Ovary (tissue), 3 donors: ENCODE measurements at regions not wholly inside any gene's neighbourhood (a gene's known extent, or its start where the extent isn't known, plus 50 kb on each side); places are given as distances from the start of the nearest gene placed in this dataset.

Source experiments
- CTCF ChIP-seq, 3 donors: fragments of 450-650 bp in 2 of 3; fragments of 200-600 bp in 1 of 3; IDR thresholded peaks; one replicate each; pipeline versions ENCODE4 v1.5.1 to v1.8.0; 2016 to 2022; ENCODE audit warnings: antibody characterized with exemption in 3 of 3, mild to moderate bottlenecking in 1 of 3
- EP300 ChIP-seq: sonication (generic); formaldehyde crosslinking; IDR thresholded peaks from one replicate; pipeline ENCODE4 v1.6.1; 2017; ENCODE audit warnings: antibody characterized with exemption
- POLR2A ChIP-seq: fragments of 450-650 bp; IDR thresholded peaks from one replicate; pipeline ENCODE4 v1.6.1; 2017; ENCODE audit warnings: antibody characterized with exemption, mild to moderate bottlenecking, moderate library complexity
- donor health status: DM: no; HTN: no; CAD: no.

GRCh38 chr2:183495079-183495478 is 370.8 kb downstream of the NUP35 start:
- TF ChIP-seq POLR2A (no peak), CTCF (IDR thresholded peaks at IDR 0.05) (no peak), EP300 (no peak)
